ENCODE measurements at regions not wholly inside any gene's neighbourhood (a gene's known extent, or its start where the extent isn't known, plus 50 kb on each side); places are given as distances from the start of the nearest gene placed in this dataset.

DNA sequence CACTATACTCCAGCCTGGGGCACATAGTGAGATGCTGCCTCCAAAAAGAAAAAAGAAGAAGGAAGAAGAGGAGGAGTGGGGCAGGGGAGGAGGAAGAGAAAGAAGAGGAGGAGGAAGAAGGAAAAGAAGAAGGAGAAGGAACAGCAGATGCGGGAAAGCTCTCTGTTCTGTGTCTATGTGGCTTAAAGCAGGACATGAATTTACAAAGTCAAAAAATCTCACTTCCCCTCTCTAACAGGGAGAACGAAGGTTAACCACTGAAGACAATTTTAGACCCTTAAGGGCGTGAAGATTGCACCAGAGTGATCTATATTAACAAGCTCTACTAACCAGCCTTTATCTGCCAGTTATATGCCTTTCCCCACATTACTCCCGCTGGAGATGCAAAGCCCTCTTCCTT, 258.9 kb downstream of the METTL4 start:
- Histone ChIP-seq H3K36me3 (replicated peaks; ENCODE audit: low read depth, low read length) (no peaks in the 10 kb centered on the region), H3K9ac (ENCODE audit: low read length) (no peak overlapping the region), H3K4me2 (ENCODE audit: low read length) (peak overlapping the region; percentile 26; the same call in 1 of the 2 replicates), H3K79me2 (ENCODE audit: low read length) (no peaks in the 10 kb centered on the region), H2AFZ (ENCODE audit: low read depth, low read length) (no peak overlapping the region), H3K4me3 (ENCODE audit: low read length) (no peak overlapping the region), H3K9me3 (ENCODE audit: insufficient read depth, low read length) (no peaks in the 10 kb centered on the region), H3K27ac (ENCODE audit: low read length) (no peak overlapping the region), H3K4me1 (ENCODE audit: low read length) (peaks cover 9% of the 10 kb centered on the region), H4K20me1 (ENCODE audit: insufficient read depth, low read length) (no peaks in the 10 kb centered on the region), H3K27me3 (ENCODE audit: low read depth, low read length) (no peaks in the 10 kb centered on the region)
- TF ChIP-seq EZH2phosphoT487 (IDR thresholded peaks at IDR 0.05; ENCODE audit: low read depth): no peak
- TF ChIP-seq CTCF (IDR thresholded peaks at IDR 0.05; ENCODE audit: low read depth, low read length): no peak

DNA sequence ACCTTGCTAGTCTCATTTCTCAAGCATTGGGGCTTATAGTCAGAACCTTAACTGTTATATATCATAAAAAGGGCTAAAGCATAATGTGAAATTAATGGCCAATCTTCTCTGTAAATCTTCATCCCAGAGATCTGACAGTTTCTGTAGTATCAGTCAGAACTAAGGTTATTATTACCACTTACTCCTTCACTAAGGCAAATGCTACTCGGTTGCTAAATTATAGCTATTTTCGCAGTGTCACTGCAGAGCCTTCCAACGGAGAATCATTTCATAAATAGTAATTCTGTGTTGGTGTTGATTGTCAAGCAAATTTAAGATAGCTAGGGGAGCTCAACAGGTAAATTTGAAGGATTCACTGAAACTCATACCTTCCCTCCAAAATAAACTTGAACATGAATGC, 258.0 kb downstream of the METTL4 start:
- Histone ChIP-seq H3K4me2 (ENCODE audit: low read length) (no peak overlapping the region), H3K9me3 (ENCODE audit: insufficient read depth, low read length) (no peaks in the 10 kb centered on the region), H3K4me1 (ENCODE audit: low read length) (peaks cover 9% of the 10 kb centered on the region), H2AFZ (ENCODE audit: low read depth, low read length) (no peak overlapping the region), H3K4me3 (ENCODE audit: low read length) (no peak overlapping the region), H3K9ac (ENCODE audit: low read length) (no peak overlapping the region), H3K79me2 (ENCODE audit: low read length) (no peaks in the 10 kb centered on the region), H3K27ac (ENCODE audit: low read length) (no peak overlapping the region), H3K27me3 (ENCODE audit: low read depth, low read length) (no peaks in the 10 kb centered on the region), H4K20me1 (ENCODE audit: insufficient read depth, low read length) (no peaks in the 10 kb centered on the region), H3K36me3 (replicated peaks; ENCODE audit: low read depth, low read length) (no peaks in the 10 kb centered on the region)
- TF ChIP-seq CTCF (IDR thresholded peaks at IDR 0.05; ENCODE audit: low read depth, low read length): no peak
- no peak for TF ChIP-seq EZH2phosphoT487 (IDR thresholded peaks at IDR 0.05; ENCODE audit: low read depth)

DNA sequence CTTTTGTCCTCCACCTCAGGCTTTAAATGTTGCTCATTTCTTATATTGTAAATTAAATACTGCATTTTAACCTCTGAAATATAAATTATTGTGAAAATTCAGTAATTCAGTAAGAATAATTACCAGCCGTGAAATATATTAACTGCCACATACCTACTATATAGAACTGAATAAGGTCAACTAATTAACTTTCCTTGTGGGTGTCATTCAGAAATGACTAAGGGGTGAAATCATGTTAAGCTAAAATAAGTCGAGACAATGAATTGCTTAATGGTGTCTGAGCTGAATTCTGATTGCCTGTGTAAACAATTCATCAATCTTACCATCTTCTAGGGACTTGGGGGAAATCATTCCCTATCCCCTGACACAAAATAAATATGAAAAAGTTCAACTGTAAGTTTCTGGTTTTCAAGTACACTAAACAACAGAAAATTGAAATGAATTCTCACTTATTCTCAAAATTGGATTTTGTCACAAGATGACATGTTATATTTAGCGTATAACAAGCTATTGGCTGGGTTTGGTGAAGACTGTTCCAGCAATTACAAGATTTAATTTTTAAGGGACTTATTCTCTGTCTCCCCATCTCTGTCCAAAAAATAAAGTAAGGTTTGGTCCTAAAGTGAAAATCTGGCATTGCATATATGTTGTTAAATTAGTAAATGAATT, 255.1 kb downstream of the METTL4 start:
- Histone ChIP-seq H3K36me3 (replicated peaks; ENCODE audit: low read depth, low read length) (no peaks in the 10 kb centered on the region), H3K4me1 (ENCODE audit: low read length) (peaks cover 9% of the 10 kb centered on the region), H3K9ac (ENCODE audit: low read length) (no peak overlapping the region), H2AFZ (ENCODE audit: low read depth, low read length) (no peak overlapping the region), H3K27ac (ENCODE audit: low read length) (no peak overlapping the region), H3K4me3 (ENCODE audit: low read length) (no peak overlapping the region), H3K27me3 (ENCODE audit: low read depth, low read length) (no peaks in the 10 kb centered on the region; the same call in 1 of the 2 replicates), H3K79me2 (ENCODE audit: low read length) (no peaks in the 10 kb centered on the region), H3K9me3 (ENCODE audit: insufficient read depth, low read length) (no peaks in the 10 kb centered on the region), H4K20me1 (ENCODE audit: insufficient read depth, low read length) (no peaks in the 10 kb centered on the region), H3K4me2 (ENCODE audit: low read length) (no peak overlapping the region)
- no peak for TF ChIP-seq EZH2phosphoT487 (IDR thresholded peaks at IDR 0.05; ENCODE audit: low read depth)
- no peak for TF ChIP-seq CTCF (IDR thresholded peaks at IDR 0.05; ENCODE audit: low read depth, low read length)

DNA sequence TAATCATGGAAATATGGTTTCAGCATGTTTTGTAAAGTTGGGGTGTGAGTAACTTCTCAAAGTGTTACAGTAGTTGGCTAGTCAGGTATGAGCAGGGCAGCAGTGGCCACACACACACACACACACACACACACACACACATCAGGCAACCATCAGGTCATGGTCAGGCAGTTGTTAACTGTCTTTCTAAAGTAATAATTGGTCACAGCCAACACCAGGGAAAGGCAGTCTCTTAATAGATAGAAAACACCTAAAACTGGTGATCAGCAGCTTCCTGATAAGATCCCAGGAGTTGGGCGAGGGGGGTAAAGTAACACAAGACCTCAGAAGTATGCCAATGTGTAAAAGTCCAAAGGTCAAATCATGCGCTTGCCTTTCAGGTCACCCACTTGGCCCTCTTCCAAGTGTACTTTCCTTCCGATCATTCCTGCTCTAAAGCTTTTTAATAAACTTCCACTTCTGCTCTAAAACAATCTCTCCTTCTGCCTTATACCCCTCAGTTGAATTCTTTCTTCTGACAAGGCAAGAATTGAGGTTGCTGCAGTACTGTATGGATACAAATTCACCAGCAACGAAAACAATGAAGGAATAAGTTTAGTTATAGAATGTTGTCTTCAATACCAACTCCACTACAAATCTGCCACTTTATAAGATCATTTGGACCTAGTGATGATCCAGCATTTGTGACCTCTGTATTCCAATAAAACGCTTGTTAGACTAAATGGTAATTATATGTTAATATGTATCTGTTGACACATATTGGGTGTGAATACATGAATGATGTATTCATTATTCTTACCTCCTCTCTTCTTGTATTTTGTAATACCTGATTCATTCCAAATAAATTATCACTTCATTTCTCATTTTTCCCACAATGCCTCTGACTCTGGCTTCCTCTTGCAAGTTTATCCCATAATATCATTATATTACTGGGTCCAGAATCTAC, 254.3 kb downstream of the METTL4 start:
- H4K20me1 ChIP-seq (ENCODE audit: insufficient read depth, low read length): no peaks in the 10 kb centered on the region
- no peaks in the 10 kb centered on the region for H3K9me3 ChIP-seq (ENCODE audit: insufficient read depth, low read length)
- no peak overlapping the region for H3K27ac ChIP-seq (ENCODE audit: low read length)
- H3K4me2 ChIP-seq (ENCODE audit: low read length): no peak overlapping the region
- no peak overlapping the region for H3K9ac ChIP-seq (ENCODE audit: low read length)
- no peak for TF ChIP-seq CTCF (IDR thresholded peaks at IDR 0.05; ENCODE audit: low read depth, low read length)
- no peak for TF ChIP-seq EZH2phosphoT487 (IDR thresholded peaks at IDR 0.05; ENCODE audit: low read depth)
- H3K79me2 ChIP-seq (ENCODE audit: low read length): no peaks in the 10 kb centered on the region
- H3K4me1 ChIP-seq (ENCODE audit: low read length): peaks cover 9% of the 10 kb centered on the region
- H3K36me3 ChIP-seq (replicated peaks; ENCODE audit: low read depth, low read length): no peaks in the 10 kb centered on the region
- no peak overlapping the region for H2AFZ ChIP-seq (ENCODE audit: low read depth, low read length)
- H3K27me3 ChIP-seq (ENCODE audit: low read depth, low read length): no peaks in the 10 kb centered on the region; the same call in 1 of the 2 replicates
- H3K4me3 ChIP-seq (ENCODE audit: low read length): no peak overlapping the region

All from OCI-LY3 (cell line).